ENCODE measurements at regions not wholly inside any gene's neighbourhood (a gene's known extent, or its start where the extent isn't known, plus 50 kb on each side); places are given as distances from the start of the nearest gene placed in this dataset.

DNA sequence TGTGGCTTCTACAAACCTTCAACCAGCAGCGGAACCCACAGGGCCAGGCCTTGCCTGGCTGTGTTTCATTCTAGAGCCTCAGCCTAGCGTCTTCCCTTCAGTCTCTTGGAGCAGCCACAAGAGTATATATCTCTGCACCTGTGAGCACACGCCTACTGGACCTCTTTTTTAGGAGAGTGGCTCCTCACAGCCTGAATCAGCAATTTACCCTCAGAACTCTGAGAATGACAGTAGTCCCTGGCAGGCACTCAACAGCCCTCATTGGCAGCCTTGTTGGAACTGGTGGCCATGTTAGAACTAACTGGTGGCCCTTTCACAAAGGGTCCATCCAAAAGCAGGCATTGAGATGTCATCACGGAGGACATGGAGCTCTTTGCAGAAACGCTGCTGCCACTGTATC, 138.9 kb downstream of the BCOR start:
- TF ChIP-seq, protein P1, sequence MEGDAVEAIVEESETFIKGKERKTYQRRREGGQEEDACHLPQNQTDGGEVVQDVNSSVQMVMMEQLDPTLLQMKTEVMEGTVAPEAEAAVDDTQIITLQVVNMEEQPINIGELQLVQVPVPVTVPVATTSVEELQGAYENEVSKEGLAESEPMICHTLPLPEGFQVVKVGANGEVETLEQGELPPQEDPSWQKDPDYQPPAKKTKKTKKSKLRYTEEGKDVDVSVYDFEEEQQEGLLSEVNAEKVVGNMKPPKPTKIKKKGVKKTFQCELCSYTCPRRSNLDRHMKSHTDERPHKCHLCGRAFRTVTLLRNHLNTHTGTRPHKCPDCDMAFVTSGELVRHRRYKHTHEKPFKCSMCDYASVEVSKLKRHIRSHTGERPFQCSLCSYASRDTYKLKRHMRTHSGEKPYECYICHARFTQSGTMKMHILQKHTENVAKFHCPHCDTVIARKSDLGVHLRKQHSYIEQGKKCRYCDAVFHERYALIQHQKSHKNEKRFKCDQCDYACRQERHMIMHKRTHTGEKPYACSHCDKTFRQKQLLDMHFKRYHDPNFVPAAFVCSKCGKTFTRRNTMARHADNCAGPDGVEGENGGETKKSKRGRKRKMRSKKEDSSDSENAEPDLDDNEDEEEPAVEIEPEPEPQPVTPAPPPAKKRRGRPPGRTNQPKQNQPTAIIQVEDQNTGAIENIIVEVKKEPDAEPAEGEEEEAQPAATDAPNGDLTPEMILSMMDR (IDR thresholded peaks at IDR 0.05; ENCODE audit: low read depth, low read length) = no peak
- no peaks in the 10 kb centered on the region for H3K36me3 ChIP-seq

DNA sequence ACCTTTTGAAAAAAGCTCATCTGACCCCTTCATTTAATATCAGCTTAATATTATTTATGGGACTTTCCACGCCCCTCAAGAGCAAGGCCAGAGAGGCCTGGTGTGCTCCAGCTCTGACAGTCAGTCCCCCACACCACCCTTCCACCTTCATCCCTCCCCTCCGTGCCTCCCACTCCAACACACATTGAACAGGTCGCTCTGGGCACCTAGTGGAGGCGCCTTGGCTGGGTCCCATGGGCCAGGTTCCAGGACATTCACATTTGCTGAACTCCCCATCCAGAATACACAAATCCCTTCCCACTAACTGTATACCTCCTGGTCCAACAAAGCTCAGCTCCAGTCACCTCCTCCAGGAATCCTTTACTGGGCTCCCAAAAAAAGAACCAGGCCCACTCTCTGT, 137.5 kb downstream of the BCOR start:
- H3K27me3 ChIP-seq = no peaks in the 10 kb centered on the region

More for the DNA sequence above, 138.9 kb downstream of the BCOR start:
- Histone ChIP-seq H3K27me3 (no peaks in the 10 kb centered on the region), H3K9me3 (ENCODE audit: low read depth) (no peaks in the 10 kb centered on the region), H3K4me3 (no peak overlapping the region), H3K27ac (no peak overlapping the region), H3K4me1 (ENCODE audit: low read depth) (peaks cover 4% of the 10 kb centered on the region)
- no peak for DNase-seq (ENCODE audit: low read depth in 1 of 2, low spot score in 1 of 2)

DNA sequence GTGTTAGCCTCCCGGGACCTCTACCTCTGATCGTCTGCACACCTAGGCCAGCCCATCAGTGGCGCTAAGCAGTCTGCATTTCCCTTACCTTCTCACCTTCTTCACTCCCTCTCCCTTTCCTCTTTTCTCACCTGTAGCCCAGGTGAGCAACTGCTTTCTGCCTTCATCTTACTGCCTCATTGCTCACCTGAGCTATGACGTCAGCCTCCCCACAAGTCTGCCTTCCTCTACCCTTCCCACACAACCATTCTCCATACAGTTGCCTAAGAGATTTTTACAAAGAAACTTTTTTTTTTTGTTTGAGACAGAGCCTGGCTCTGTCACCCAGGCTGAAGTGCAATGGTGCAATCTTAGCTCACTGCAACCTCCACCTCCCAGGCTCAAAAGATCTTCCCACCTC, 136.3 kb downstream of the BCOR start:
- H3K27me3 ChIP-seq = no peaks in the 10 kb centered on the region
- no peak overlapping the region for H3K4me3 ChIP-seq
- DNase-seq (ENCODE audit: low read depth in 1 of 2, low spot score in 1 of 2) = no peak
- no peak overlapping the region for H3K27ac ChIP-seq
- TF ChIP-seq, protein P1 (IDR thresholded peaks at IDR 0.05; ENCODE audit: low read depth, low read length) = no peak
- no peaks in the 10 kb centered on the region for H3K36me3 ChIP-seq
- H3K4me1 ChIP-seq (ENCODE audit: low read depth) = no peaks in the 10 kb centered on the region
- no peaks in the 10 kb centered on the region for H3K9me3 ChIP-seq (ENCODE audit: low read depth)

More for the DNA sequence above, 137.5 kb downstream of the BCOR start:
- no peak for DNase-seq (ENCODE audit: low read depth in 1 of 2, low spot score in 1 of 2)
- Histone ChIP-seq H3K4me1 (ENCODE audit: low read depth) (no peaks in the 10 kb centered on the region), H3K27ac (no peak overlapping the region), H3K9me3 (ENCODE audit: low read depth) (no peaks in the 10 kb centered on the region), H3K4me3 (no peak overlapping the region), H3K36me3 (no peaks in the 10 kb centered on the region)
- TF ChIP-seq, protein P1 (IDR thresholded peaks at IDR 0.05; ENCODE audit: low read depth, low read length) = no peak

DNA sequence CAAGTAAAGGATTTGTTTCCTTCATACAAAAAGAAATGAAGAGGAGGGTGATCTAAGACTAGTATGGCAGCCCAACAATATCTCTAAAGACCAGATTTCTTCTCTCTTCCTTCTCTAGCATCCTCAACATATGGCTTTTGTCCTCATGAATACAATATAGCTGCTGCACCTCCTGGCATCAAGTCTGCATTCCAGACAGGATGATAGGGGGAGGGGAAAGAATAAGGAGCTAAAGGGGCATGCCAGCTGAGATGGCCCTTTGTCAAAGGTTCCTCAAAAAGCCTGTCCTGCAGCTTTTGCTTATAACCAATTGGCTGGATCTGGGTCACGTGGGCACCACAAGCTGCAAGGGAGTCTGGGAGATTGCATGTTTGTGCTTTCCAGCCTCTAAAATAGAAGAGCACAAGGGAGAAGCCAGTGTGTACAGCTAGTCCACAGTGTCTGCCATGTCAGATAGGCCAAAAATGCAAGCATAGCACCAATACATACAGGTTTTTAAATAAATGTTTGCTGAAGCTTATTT, 132.6 kb downstream of the BCOR start:
- no peak for DNase-seq (ENCODE audit: low read depth in 1 of 2, low spot score in 1 of 2)
- no peaks in the 10 kb centered on the region for H3K36me3 ChIP-seq
- TF ChIP-seq, protein P1 (IDR thresholded peaks at IDR 0.05; ENCODE audit: low read depth, low read length) = no peak
- no peaks in the 10 kb centered on the region for H3K9me3 ChIP-seq (ENCODE audit: low read depth)
- H3K4me3 ChIP-seq = no peak overlapping the region
- no peaks in the 10 kb centered on the region for H3K27me3 ChIP-seq
- H3K4me1 ChIP-seq (ENCODE audit: low read depth) = peaks cover 9% of the 10 kb centered on the region
- H3K27ac ChIP-seq = no peak overlapping the region

DNA sequence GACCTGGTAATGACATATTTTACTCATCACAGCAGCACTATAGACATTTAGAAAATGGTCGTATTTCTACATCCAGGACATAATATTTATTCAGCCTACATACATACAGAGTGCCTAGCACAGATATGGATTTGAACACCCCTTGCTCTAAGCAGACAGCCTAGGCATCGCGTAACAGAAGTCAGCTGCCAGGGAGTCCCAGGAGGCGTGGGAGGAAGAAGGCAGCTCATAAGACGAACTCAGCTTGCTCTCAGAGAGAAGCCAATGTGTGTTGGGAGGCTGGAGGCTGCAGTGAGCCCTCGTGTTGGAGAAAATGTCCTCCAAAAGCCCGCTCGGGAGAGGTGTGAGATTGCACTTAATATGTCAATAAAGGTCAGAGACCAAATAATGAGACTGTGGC, 131.6 kb downstream of the BCOR start:
- peaks cover 9% of the 10 kb centered on the region for H3K4me1 ChIP-seq (ENCODE audit: low read depth)
- DNase-seq (ENCODE audit: low read depth in 1 of 2, low spot score in 1 of 2) = peak in 1 of 2 donors; percentile 51
- H3K4me3 ChIP-seq = no peak overlapping the region
- H3K9me3 ChIP-seq (ENCODE audit: low read depth) = no peaks in the 10 kb centered on the region
- H3K27me3 ChIP-seq = no peaks in the 10 kb centered on the region
- H3K27ac ChIP-seq = no peak overlapping the region
- TF ChIP-seq, protein P1 (IDR thresholded peaks at IDR 0.05; ENCODE audit: low read depth, low read length) = no peak
- H3K36me3 ChIP-seq = no peaks in the 10 kb centered on the region

DNA sequence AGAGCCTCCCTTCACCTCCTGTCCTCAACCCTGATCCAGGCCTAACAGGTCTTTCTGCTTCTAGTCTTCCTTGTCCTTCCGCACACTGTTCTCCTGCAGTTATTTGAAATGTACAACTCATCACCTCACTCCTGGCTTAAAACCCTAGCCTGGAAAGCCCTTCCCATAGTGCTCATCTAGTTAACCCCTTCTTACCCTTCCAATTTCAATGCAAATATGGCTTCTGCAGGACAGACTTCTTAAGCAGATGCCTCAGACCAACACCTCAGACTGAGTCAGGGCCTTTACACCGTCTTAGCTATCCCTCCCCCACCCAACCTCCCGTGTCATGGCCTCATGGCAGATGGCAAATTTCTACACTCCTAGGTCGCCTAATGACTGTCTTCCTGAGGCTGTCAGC, 130.4 kb downstream of the BCOR start:
- H3K9me3 ChIP-seq (ENCODE audit: low read depth) = no peaks in the 10 kb centered on the region
- no peak overlapping the region for H3K27ac ChIP-seq
- DNase-seq (ENCODE audit: low read depth in 1 of 2, low spot score in 1 of 2) = no peak
- peaks cover 9% of the 10 kb centered on the region for H3K4me1 ChIP-seq (ENCODE audit: low read depth)
- no peaks in the 10 kb centered on the region for H3K27me3 ChIP-seq
- H3K36me3 ChIP-seq = no peaks in the 10 kb centered on the region
- no peak overlapping the region for H3K4me3 ChIP-seq
- TF ChIP-seq, protein P1 (IDR thresholded peaks at IDR 0.05; ENCODE audit: low read depth, low read length) = no peak
